Activated naive CD4-positive, alpha-beta T cell treated with anti-CD3 and anti-CD28 coated beads, Interleukin-2, amount 50 U/mL, for 24 hours (primary cell): ENCODE measurements at regions not wholly inside any gene's neighbourhood (a gene's known extent, or its start where the extent isn't known, plus 50 kb on each side); places are given as distances from the start of the nearest gene placed in this dataset.
"Not testable (repeated sequence)": the region's sequence is repeated elsewhere in the genome, so short reads cannot be mapped to it uniquely, and the experiment has no call there.

Experiments
- H3K27ac Mint-ChIP-seq: one replicate; pipeline ENCODE4 v1.8.0; 2021; ENCODE audit warnings: mild to moderate bottlenecking, mixed read lengths
- H3K27me3 Mint-ChIP-seq: one replicate; pipeline ENCODE4 v1.8.0; 2021; ENCODE audit warnings: mixed read lengths
- H3K36me3 Mint-ChIP-seq: one replicate; pipeline ENCODE4 v1.8.0; 2021; ENCODE audit warnings: mixed read lengths
- H3K4me1 Mint-ChIP-seq: one replicate; pipeline ENCODE4 v1.8.0; 2021; ENCODE audit warnings: mixed read lengths
- H3K4me3 Mint-ChIP-seq: one replicate; pipeline ENCODE4 v1.8.0; 2021; ENCODE audit warnings: mild to moderate bottlenecking, mixed read lengths
- H3K9me3 Mint-ChIP-seq: one replicate; pipeline ENCODE4 v1.8.0; 2021; ENCODE audit warnings: mixed read lengths

GRCh38 chr3:127423856-127424765 is 136.3 kb upstream of the PRR20G start:
- no peak overlapping the region for H3K4me3 Mint-ChIP-seq
- no peaks in the 10 kb centered on the region for H3K4me1 Mint-ChIP-seq
- no peak overlapping the region for H3K27ac Mint-ChIP-seq
- peaks cover 9% of the 10 kb centered on the region for H3K27me3 Mint-ChIP-seq
- H3K9me3 Mint-ChIP-seq = no peaks in the 10 kb centered on the region
- H3K36me3 Mint-ChIP-seq = no peaks in the 10 kb centered on the region

GRCh38 chr3:127422663-127423375 is 135.0 kb upstream of the PRR20G start:
- H3K36me3 Mint-ChIP-seq = no peaks in the 10 kb centered on the region
- no peak overlapping the region for H3K27ac Mint-ChIP-seq
- H3K4me3 Mint-ChIP-seq = no peak overlapping the region
- peaks cover 7% of the 10 kb centered on the region for H3K27me3 Mint-ChIP-seq
- H3K9me3 Mint-ChIP-seq = no peaks in the 10 kb centered on the region
- H3K4me1 Mint-ChIP-seq = no peaks in the 10 kb centered on the region

DNA sequence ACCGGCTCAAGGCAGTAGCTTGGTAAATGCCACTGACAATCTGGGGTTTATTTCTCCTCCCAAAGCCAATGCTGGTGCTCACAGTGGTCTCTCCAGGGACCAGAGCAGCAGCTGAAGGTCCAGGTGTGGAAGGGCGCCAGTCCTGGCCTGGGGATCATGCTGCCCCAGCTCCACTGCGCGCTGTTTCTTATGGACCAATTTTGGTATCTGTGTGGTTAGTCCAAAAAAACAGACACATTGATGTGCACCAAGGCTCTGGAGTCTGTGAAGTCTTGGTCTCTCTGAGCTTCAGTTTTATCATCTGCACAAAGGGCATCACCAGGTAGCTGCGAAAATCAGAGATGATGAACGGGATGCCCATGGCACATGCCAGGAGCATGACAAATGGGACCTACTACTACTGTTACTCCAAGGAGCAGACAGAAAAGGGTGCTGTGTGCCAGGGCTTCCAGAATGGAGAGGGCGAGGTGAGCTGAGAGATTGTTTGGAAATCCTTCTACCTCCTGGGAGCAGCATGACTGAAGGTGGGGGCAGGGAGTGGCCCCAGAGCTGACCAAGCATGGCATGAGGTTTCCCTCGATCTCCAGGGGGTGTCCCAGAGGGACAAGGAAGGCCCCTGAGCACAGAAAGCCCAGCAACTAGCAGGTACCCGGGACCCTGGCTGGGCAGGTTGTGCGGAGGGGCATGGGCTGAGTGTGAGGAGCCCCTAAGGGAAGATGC is 134.3 kb upstream of the PRR20G start:
- H3K36me3 Mint-ChIP-seq = no peaks in the 10 kb centered on the region
- no peak overlapping the region for H3K27ac Mint-ChIP-seq
- H3K4me1 Mint-ChIP-seq = no peaks in the 10 kb centered on the region
- no peaks in the 10 kb centered on the region for H3K9me3 Mint-ChIP-seq
- no peak overlapping the region for H3K4me3 Mint-ChIP-seq
- H3K27me3 Mint-ChIP-seq = peaks cover 7% of the 10 kb centered on the region

DNA sequence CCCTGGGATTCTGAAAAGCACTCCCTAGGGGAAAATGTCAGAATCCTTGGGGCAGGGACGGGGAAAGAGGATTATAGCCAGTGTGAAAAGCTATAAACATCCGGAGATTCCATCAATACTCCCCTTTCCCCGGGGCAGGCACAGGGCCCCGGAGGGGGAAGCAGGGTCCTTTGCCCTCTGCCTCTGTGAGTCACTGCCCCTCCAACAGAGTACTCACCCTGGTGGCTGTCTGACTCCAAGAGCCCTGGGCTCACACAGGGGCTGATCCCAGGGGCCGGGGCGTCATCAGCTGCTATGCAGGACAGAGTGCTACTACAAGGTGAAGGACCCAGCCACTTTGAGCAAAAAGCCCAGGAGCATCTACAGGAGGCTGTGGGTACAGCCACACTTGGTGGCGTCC is 133.0 kb upstream of the PRR20G start:
- H3K4me3 Mint-ChIP-seq = no peak overlapping the region
- H3K27ac Mint-ChIP-seq = no peak overlapping the region
- no peaks in the 10 kb centered on the region for H3K4me1 Mint-ChIP-seq
- H3K36me3 Mint-ChIP-seq = no peaks in the 10 kb centered on the region
- H3K27me3 Mint-ChIP-seq = peaks cover 13% of the 10 kb centered on the region
- H3K9me3 Mint-ChIP-seq = no peaks in the 10 kb centered on the region

DNA sequence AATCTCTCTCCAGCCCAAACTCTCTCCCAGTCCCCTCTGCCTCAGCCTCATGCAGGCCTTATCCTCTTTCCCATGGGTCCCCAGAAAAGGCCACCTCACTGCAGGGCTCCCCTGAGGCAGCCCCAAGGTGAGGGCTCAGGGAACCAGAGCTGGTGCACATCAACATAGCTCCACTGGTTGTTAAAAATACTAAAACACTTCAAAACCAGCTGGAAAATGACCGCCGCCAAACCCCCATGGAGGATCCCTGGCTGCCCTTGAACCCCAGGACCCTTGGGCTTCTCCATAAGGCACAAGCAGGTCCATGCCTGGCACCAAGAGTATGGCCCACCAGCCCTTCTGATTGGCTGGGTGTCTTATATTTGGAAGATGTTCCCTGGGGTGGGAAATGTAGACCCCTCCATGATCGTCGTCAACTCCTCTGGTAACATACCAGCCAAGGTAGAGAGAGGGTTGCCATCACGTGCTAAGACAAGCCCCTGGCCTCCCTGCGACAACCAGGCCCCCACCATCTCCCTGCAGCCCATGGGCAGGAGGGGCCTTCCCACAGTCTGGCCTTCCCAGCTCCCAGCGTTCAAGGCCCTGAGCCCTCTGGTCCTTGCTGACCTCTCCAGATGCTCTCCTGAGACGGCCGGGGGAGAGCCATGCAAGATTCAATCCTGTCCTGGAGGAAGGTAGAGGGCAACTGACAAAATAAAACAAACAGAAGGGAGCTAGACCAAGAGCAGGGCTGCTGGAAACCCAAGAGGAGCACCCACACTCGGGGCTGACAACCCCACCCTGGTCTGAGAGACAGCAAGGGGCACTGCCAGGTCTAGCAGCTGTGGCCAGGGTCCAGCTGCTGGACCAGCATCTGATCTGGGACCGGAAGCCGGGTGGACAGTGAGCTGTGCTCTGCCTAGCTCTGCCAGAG is 132.1 kb upstream of the PRR20G start:
- no peak overlapping the region for H3K4me3 Mint-ChIP-seq
- no peaks in the 10 kb centered on the region for H3K4me1 Mint-ChIP-seq
- no peak overlapping the region for H3K27ac Mint-ChIP-seq
- H3K27me3 Mint-ChIP-seq = peaks cover 17% of the 10 kb centered on the region
- H3K36me3 Mint-ChIP-seq = no peaks in the 10 kb centered on the region
- no peaks in the 10 kb centered on the region for H3K9me3 Mint-ChIP-seq

GRCh38 chr3:127419182-127419581 is 131.3 kb upstream of the PRR20G start:
- no peaks in the 10 kb centered on the region for H3K9me3 Mint-ChIP-seq
- no peak overlapping the region for H3K27ac Mint-ChIP-seq
- no peak overlapping the region for H3K4me3 Mint-ChIP-seq
- no peaks in the 10 kb centered on the region for H3K4me1 Mint-ChIP-seq
- peaks cover 17% of the 10 kb centered on the region for H3K27me3 Mint-ChIP-seq
- no peaks in the 10 kb centered on the region for H3K36me3 Mint-ChIP-seq

DNA sequence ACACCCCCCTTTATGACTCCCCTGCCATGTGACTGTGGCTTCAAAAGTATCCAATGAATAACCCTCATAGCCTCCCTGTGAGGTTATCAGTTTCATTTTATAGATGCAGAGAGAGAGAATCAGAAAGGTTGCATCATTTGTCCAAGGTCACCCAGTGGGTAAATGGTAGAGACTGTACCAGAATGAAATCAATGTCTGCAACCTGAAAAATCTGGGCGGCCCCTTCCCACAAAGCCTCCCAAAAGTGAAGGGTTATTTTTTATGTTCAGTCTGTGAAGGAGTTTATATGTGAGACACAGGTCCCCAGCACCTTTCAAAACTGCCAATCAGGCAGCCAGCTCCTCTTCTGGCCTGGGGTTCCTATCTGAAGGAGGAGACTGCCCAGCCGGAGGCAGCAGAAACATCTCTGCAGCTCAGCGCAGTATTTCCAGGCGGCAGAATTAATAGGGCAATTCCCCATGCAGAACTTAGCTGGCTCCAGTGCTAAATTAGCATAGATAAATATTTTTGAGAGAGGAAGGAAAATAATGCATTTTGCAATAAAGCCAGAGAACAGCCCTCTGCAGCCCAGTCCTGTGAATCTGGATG is 130.8 kb upstream of the PRR20G start:
- H3K36me3 Mint-ChIP-seq = no peaks in the 10 kb centered on the region
- H3K4me1 Mint-ChIP-seq = no peaks in the 10 kb centered on the region
- H3K9me3 Mint-ChIP-seq = no peaks in the 10 kb centered on the region
- no peak overlapping the region for H3K27ac Mint-ChIP-seq
- no peak overlapping the region for H3K4me3 Mint-ChIP-seq
- peaks cover 17% of the 10 kb centered on the region for H3K27me3 Mint-ChIP-seq

DNA sequence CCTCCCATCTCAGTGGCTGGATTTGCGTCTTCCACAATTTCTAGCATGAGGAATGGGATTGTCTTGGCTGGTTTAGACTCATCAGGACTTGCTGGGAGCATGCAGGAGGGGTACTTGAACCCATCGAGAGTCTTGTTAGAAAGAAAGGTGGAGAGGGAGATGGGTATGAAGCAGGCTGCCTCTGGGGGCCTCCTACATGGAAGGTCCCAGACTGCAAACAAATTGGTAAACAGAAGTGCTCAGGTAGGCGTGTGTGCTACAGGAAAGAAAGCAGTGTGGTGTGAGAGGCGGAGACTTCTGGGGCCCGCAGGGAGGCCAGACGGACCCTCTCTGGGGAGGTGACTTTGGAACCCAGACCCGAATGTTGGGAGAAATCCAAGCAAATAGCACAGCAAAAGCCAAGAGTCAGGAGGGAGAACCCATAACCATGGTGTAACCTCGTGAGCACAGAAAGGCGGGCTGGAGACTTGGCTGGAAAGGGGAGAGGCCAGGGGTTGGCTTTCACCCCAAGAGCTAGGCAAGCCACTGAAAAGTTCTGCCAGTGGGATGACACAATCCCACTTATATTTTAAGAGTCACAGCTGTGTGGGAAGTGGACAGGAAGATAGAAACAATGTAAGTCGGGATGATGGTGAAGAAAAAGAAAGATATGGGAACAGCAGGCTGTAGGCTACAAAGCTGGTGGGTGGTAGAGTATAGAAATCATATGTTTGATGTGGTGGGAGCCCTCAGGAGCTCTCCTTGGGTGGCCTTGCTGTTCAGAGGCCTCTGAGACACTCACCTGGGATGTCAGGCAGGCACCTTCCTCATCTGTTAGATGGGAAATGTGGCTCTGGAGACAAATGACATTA is 130.1 kb upstream of the PRR20G start:
- Mint-ChIP-seq H3K4me3 (no peak overlapping the region), H3K4me1 (no peaks in the 10 kb centered on the region), H3K27me3 (peaks cover 19% of the 10 kb centered on the region), H3K9me3 (no peaks in the 10 kb centered on the region), H3K36me3 (no peaks in the 10 kb centered on the region), H3K27ac (no peak overlapping the region)

- H3K27me3 Mint-ChIP-seq = peaks cover 21% of the 10 kb centered on the region
- H3K27ac Mint-ChIP-seq = no peak overlapping the region
- no peaks in the 10 kb centered on the region for H3K9me3 Mint-ChIP-seq
- no peaks in the 10 kb centered on the region for H3K36me3 Mint-ChIP-seq
- H3K4me3 Mint-ChIP-seq = no peak overlapping the region
- no peaks in the 10 kb centered on the region for H3K4me1 Mint-ChIP-seq
These were observed 126.0 kb upstream of the PRR20G start for GRCh38 chr3:127413871-127414270.

GRCh38 chr3:127413318-127413673 is 125.5 kb upstream of the PRR20G start:
- no peaks in the 10 kb centered on the region for H3K4me1 Mint-ChIP-seq
- H3K27me3 Mint-ChIP-seq = peaks cover 21% of the 10 kb centered on the region
- H3K27ac Mint-ChIP-seq = no peak overlapping the region
- no peaks in the 10 kb centered on the region for H3K9me3 Mint-ChIP-seq
- no peak overlapping the region for H3K4me3 Mint-ChIP-seq
- H3K36me3 Mint-ChIP-seq = no peaks in the 10 kb centered on the region

GRCh38 chr3:127412578-127413317 is 124.9 kb upstream of the PRR20G start:
- Mint-ChIP-seq H3K4me3 (no peak overlapping the region), H3K27ac (no peak overlapping the region), H3K9me3 (no peaks in the 10 kb centered on the region), H3K4me1 (no peaks in the 10 kb centered on the region), H3K36me3 (no peaks in the 10 kb centered on the region), H3K27me3 (peaks cover 21% of the 10 kb centered on the region)

DNA sequence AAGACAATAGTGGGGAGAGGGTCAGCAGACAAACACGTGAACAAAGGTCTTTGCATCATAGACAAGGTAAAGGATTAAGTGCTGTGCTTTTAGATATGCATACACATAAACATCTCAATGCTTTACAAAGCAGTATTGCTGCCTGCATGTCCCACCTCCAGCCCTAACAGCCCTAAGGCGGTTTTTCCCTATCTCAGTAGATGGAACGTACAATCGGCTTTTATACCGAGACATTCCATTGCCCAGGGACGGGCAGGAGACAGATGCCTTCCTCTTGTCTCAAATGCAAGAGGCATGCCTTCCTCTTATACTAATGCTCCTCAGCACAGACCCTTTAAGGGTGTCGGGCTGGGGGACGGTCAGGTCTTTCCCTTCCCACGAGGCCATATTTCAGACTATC is 124.0 kb upstream of the PRR20G start:
- not testable (repeated sequence) for H3K4me3 Mint-ChIP-seq, H3K36me3 Mint-ChIP-seq, H3K9me3 Mint-ChIP-seq, H3K27ac Mint-ChIP-seq, H3K4me1 Mint-ChIP-seq
- H3K27me3 Mint-ChIP-seq = peaks cover 22% of the 10 kb centered on the region

GRCh38 chr3:127411083-127411727 is 123.4 kb upstream of the PRR20G start:
- no peaks in the 10 kb centered on the region for H3K36me3 Mint-ChIP-seq
- no peaks in the 10 kb centered on the region for H3K4me1 Mint-ChIP-seq
- no peaks in the 10 kb centered on the region for H3K9me3 Mint-ChIP-seq
- H3K27ac Mint-ChIP-seq = no peak overlapping the region
- peaks cover 19% of the 10 kb centered on the region for H3K27me3 Mint-ChIP-seq
- no peak overlapping the region for H3K4me3 Mint-ChIP-seq
